Putamen (tissue), 1 donor: ENCODE measurements at regions not wholly inside any gene's neighbourhood (a gene's known extent, or its start where the extent isn't known, plus 50 kb on each side); places are given as distances from the start of the nearest gene placed in this dataset.

ENCODE experiments used
- DNase-seq: peaks from one replicate; pipeline ENCODE4 v3.0.0-alpha.2; 2016; ENCODE audit warnings: low spot score

GRCh38 chr2:15794608-15795134 lies 145.7 kb upstream of the MYCN start:
- no peak for DNase-seq

GRCh38 chr2:15795426-15795825 lies 144.9 kb upstream of the MYCN start:
- no peak for DNase-seq

GRCh38 chr2:15796167-15796942 lies 144.0 kb upstream of the MYCN start:
- no peak for DNase-seq

- DNase-seq, result no peak
Measured at GRCh38 chr2:15797231-15797938, 143.0 kb upstream of the MYCN start.

- no peak for DNase-seq
Measured at GRCh38 chr2:15797939-15798281, 142.4 kb upstream of the MYCN start.

GRCh38 chr2:15798701-15799431 lies 141.5 kb upstream of the MYCN start:
- no peak for DNase-seq

GRCh38 chr2:15799432-15799827 lies 140.9 kb upstream of the MYCN start:
- DNase-seq, result no peak

GRCh38 chr2:15800495-15801329 lies 139.6 kb upstream of the MYCN start:
- DNase-seq, result peak; percentile 95

- DNase-seq, result no peak
Measured at GRCh38 chr2:15801439-15801838, 138.9 kb upstream of the MYCN start.

- DNase-seq, result no peak
Measured at GRCh38 chr2:15801904-15802303, 138.4 kb upstream of the MYCN start.

- no peak for DNase-seq
Measured at GRCh38 chr2:15802657-15803542, 137.4 kb upstream of the MYCN start.

- no peak for DNase-seq
Measured at GRCh38 chr2:15803543-15804245, 136.7 kb upstream of the MYCN start.

GRCh38 chr2:15804246-15804619 lies 136.1 kb upstream of the MYCN start:
- no peak for DNase-seq

GRCh38 chr2:15804691-15805090 lies 135.7 kb upstream of the MYCN start:
- DNase-seq, result no peak

GRCh38 chr2:15805206-15805605 lies 135.1 kb upstream of the MYCN start:
- no peak for DNase-seq

- DNase-seq, result no peak
Measured at GRCh38 chr2:15805772-15806171, 134.6 kb upstream of the MYCN start.

GRCh38 chr2:15806801-15807417 lies 133.4 kb upstream of the MYCN start:
- no peak for DNase-seq

- DNase-seq, result no peak
Measured at GRCh38 chr2:15807418-15808203, 132.7 kb upstream of the MYCN start.
